ENCODE measurements at regions not wholly inside any gene's neighbourhood (a gene's known extent, or its start where the extent isn't known, plus 50 kb on each side); places are given as distances from the start of the nearest gene placed in this dataset.
"Not testable (repeated sequence)": the region's sequence is repeated elsewhere in the genome, so short reads cannot be mapped to it uniquely, and the experiment has no call there.

DNA sequence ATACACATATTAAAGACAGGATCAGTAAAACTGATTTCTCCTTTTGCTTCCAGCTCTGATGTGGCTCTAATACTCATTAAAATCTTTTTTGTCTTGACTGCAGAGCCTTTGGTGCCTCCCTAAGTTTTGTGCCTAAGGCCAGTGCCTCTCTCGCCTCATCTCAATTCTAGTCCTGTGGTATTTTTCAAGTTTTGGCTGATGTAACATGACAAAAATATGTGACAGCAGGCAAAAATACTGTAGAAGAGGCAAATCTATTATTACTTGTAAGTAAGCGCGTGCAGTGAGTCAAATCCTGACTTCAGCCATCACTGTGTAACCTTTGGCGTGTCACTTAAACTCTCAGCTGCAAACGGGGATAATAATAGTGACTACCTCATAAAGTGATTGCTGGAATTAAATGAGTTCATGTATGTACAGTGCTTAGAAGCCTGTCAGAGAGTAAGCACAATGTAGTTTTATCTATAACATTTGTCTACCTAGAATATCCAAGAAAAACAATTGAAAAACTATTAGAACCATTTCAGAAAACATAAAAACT lies 74.0 kb downstream of the MAB21L3 start:
- Mint-ChIP-seq H3K27ac (no peak overlapping the region), H3K4me1 (no peaks in the 10 kb centered on the region), H3K36me3 (no peaks in the 10 kb centered on the region), H3K27me3 (peaks cover 6% of the 10 kb centered on the region), H3K4me3 (no peak overlapping the region), H3K9me3 (no peaks in the 10 kb centered on the region)
- DNase-seq (ENCODE audit: low spot score in 2 of 2) (no peak), ATAC-seq (ENCODE audit: low read depth) (no peak)

DNA sequence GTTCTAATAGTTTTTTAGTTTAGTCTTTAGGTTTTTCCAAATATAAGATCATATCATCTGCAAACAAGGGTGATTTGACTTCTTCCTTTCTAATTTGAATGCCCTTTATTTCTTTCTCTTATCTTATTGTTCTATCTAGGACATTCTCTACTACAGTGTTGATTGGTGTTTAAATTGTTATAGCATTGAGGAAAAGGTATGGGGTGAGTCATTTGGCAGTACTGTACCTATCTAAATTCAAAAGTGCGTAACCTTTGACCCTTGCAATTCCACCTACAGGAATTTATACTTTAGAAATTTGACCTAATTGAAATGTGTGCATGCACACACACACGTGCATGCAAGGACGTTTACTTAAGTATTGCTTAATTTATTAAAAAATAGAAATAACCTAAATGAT lies 78.3 kb downstream of the MAB21L3 start:
- H3K36me3 Mint-ChIP-seq = no peaks in the 10 kb centered on the region
- no peak for ATAC-seq (ENCODE audit: low read depth)

DNA sequence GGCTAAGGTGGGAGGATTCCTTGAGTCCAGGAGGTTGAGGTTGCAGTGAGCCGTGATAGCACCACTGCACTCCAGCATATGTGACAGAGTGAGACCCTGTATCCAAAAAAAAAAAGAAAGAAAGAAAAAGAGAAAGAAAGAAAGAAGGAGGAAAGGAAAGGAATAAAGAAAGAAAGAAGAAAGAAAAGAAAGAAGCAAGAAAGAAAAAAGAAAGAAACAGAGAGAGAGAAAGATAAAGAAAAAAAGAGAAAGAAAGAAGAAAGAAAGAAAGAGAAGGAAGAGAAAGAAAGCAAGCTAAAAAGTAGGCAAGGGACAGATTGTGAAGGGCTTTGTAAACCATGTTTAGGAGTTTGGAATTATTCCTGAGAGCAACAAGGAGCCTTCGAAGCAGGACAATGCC lies 80.1 kb downstream of the MAB21L3 start:
- Mint-ChIP-seq H3K4me1 (no peaks in the 10 kb centered on the region), H3K4me3 (no peak overlapping the region), H3K36me3 (no peaks in the 10 kb centered on the region), H3K27me3 (peaks cover 10% of the 10 kb centered on the region), H3K27ac (no peak overlapping the region), H3K9me3 (peaks cover 1% of the 10 kb centered on the region)
- DNase-seq (ENCODE audit: low spot score in 2 of 2) (no peak), ATAC-seq (ENCODE audit: low read depth) (no peak)

More for the DNA sequence above, 78.3 kb downstream of the MAB21L3 start:
- Mint-ChIP-seq H3K4me3 (no peak overlapping the region), H3K9me3 (peaks cover 1% of the 10 kb centered on the region), H3K27ac (no peak overlapping the region), H3K4me1 (no peaks in the 10 kb centered on the region), H3K27me3 (peaks cover 10% of the 10 kb centered on the region)
- no peak for DNase-seq (ENCODE audit: low spot score in 2 of 2)

DNA sequence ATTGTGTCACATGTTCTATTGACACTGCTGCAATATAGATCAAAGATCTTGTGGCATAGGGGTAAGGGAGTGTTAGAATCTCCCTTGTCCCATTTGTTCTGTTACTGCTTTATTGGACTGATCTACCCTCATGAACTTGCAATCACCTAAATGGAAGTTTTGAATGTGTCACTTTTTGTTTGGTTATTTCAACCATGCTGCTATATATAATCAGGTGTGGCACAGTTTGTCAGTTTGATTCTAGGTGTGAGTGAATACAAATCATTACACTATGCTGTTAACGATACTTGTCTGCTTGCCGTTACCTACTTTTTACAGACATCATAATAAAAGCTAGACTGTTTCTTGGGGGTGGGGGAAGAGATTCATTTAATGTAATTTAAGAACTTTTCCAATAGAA lies 82.6 kb downstream of the MAB21L3 start:
- Mint-ChIP-seq H3K4me1 (no peaks in the 10 kb centered on the region), H3K27ac (no peak overlapping the region)

DNA sequence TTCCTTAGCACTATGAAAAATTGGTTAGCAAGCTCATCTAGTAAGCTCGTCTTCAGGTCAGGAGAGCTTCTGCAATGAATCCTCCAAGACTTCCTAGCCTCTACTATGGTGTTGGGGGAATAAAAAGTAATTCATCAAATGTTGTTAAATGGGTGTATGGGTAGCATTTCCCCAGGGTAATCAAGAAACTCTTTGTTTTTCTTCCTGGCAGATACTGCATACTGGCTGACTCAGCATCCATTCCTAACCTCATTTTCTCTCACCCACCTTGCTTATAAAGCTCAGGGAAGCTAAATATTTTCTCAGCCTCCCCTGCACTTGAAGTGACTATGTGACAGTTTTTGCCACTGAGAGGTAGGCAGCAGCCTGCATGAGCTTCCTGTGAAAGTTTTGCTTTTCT lies 83.4 kb downstream of the MAB21L3 start:
- peaks cover 1% of the 10 kb centered on the region for H3K9me3 Mint-ChIP-seq
- H3K27me3 Mint-ChIP-seq = peaks cover 13% of the 10 kb centered on the region
- H3K27ac Mint-ChIP-seq = no peak overlapping the region
- ATAC-seq (ENCODE audit: low read depth) (no peak), DNase-seq (ENCODE audit: low spot score in 2 of 2) (no peak)
- H3K4me3 Mint-ChIP-seq = no peak overlapping the region
- no peaks in the 10 kb centered on the region for H3K4me1 Mint-ChIP-seq
- H3K36me3 Mint-ChIP-seq = no peaks in the 10 kb centered on the region

More for the DNA sequence above, 82.6 kb downstream of the MAB21L3 start:
- Mint-ChIP-seq H3K36me3 (no peaks in the 10 kb centered on the region), H3K27me3 (peaks cover 10% of the 10 kb centered on the region), H3K4me3 (no peak overlapping the region), H3K9me3 (peaks cover 1% of the 10 kb centered on the region)
- no peak for DNase-seq (ENCODE audit: low spot score in 2 of 2)
- ATAC-seq (ENCODE audit: low read depth) = no peak

DNA sequence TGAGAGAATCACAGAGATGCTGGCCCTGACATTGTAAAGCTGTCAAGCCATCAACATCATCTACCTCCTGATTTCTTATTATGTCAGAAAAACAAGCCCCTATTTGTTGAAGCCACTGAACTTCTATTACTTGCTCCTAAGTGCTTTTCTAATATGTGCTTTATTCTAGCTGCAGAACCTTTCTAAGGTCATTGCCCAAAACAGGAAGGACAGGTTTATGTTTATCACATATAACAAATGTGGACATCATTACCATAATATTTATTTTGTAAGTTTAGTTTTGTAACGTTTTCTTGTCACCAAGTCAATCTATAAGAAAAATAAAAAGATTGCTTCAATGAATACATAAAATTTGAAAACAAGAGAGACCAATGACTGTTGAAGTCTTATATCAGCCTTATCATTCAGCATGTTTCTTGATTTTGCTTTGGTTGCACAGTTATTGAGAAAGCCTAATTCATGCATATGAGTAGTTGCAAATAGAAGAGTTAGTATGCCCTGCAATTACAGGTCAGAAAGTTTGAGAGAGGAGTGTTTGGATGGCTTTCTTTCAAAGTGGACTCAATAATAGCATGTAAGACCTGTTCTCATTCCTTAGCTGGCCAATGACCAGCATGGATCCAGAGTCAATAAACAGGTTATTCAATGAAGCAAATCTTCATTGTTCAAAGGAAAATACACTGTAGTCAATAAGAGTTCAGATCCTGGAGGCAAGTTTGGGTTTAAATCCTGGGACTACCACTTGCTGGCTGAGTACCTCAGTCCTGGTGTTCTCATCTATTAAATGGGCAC lies 84.1 kb downstream of the MAB21L3 start:
- H3K4me3 Mint-ChIP-seq = no peak overlapping the region
- H3K4me1 Mint-ChIP-seq = no peaks in the 10 kb centered on the region
- no peak for DNase-seq (ENCODE audit: low spot score in 2 of 2)
- peaks cover 1% of the 10 kb centered on the region for H3K9me3 Mint-ChIP-seq
- no peaks in the 10 kb centered on the region for H3K36me3 Mint-ChIP-seq
- no peak overlapping the region for H3K27ac Mint-ChIP-seq
- ATAC-seq (ENCODE audit: low read depth) = no peak
- H3K27me3 Mint-ChIP-seq = peaks cover 13% of the 10 kb centered on the region

DNA sequence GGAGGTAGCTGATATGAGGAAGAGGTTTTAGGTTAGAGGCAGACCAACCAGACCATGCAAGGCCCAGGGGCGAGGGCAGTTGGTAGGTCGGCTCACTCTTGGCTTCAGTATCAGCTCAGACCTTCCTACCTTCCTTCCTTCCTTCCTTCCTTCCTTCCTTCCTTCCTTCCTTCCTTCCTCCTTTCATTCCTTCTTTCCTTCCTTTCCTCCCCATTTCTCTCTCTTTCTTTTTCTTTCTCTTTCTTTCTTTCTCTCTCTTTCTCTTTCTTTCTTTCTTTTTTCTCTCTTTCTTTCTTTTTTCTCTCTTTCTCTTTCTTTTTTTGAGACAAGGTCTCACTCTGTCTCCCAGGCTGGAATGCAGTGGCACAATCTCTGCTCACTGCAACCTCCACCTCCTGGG lies 89.1 kb downstream of the MAB21L3 start:
- not testable (repeated sequence) for H3K27ac Mint-ChIP-seq; H3K27me3 Mint-ChIP-seq; H3K36me3 Mint-ChIP-seq; H3K9me3 Mint-ChIP-seq; H3K4me3 Mint-ChIP-seq; ATAC-seq (ENCODE audit: low read depth); H3K4me1 Mint-ChIP-seq; DNase-seq (ENCODE audit: low spot score in 2 of 2)

DNA sequence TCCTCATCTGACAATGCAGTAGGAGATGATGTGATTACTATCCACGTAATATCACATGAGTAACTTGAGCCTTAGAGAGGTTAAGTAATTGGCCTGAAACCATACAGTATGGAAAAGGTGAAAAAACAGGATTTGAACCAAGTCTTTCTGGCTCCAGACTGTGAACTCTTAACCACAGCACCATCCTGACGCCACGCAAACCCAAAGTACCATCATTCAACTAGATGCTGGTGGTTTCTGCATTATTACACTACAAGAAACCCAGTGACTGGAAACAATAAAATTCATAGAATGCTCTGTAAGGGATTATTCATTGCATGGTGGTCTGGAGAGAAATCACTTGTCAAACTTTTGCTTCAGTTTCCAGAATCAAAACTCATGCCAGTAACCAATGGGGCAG lies 90.7 kb downstream of the MAB21L3 start:
- Mint-ChIP-seq H3K4me3 (no peak overlapping the region), H3K27me3 (peaks cover 8% of the 10 kb centered on the region), H3K36me3 (peaks cover 1% of the 10 kb centered on the region), H3K27ac (no peak overlapping the region), H3K4me1 (no peaks in the 10 kb centered on the region), H3K9me3 (peaks cover 5% of the 10 kb centered on the region)
- ATAC-seq (ENCODE audit: low read depth) = no peak
- no peak for DNase-seq (ENCODE audit: low spot score in 2 of 2)

DNA sequence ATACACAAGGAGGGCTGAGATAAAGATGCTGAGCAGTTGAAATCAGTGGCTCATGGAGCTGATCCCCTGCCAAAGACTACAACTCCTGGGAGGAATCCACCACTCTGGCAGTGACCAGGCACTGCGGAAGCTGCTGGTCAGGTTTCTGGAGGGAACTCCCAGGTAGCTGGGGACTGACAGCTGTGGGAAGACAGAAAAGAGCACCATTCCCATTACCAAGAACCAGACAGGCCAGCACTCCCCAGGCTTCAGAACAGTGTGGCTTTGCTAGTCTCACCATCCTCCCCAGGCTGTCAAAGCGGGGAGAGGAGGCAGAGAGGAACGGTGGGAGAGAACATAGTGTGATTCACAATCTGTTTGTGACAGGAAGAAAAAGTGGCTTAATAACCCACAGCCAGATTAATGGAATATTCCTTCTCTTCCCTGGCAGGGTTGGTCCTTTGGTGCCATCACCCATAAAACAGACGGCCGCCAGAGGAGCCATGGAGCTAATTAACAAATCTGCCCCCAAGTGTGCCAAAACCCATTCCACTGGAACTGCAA lies 92.1 kb downstream of the MAB21L3 start:
- DNase-seq (ENCODE audit: low spot score in 2 of 2) (no peak), ATAC-seq (ENCODE audit: low read depth) (no peak)
- no peak overlapping the region for H3K4me3 Mint-ChIP-seq
- no peaks in the 10 kb centered on the region for H3K4me1 Mint-ChIP-seq
- H3K27me3 Mint-ChIP-seq = peaks cover 8% of the 10 kb centered on the region
- H3K9me3 Mint-ChIP-seq = peaks cover 5% of the 10 kb centered on the region
- peaks cover 1% of the 10 kb centered on the region for H3K36me3 Mint-ChIP-seq
- H3K27ac Mint-ChIP-seq = no peak overlapping the region

DNA sequence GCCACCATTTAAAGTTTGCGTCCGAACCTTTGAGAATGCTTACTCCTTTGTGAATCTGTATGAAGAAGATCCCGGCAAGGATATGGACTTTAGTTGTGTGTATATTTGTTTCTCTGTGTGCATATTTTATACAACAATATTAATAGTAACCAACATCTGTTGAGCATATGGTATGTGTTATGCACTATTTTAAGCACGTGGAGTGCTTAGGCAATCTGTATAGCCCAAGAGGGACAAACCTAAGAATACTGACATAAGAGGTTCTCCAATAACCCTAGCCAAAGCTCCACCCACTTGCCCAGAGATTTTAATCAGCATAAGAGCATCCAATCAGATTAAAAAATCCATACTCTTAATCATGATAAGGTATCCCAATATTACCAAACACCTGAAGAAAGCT lies 92.7 kb downstream of the MAB21L3 start:
- peaks cover 1% of the 10 kb centered on the region for H3K36me3 Mint-ChIP-seq
- H3K4me3 Mint-ChIP-seq = no peak overlapping the region
- peaks cover 5% of the 10 kb centered on the region for H3K9me3 Mint-ChIP-seq
- H3K27ac Mint-ChIP-seq = no peak overlapping the region
- H3K27me3 Mint-ChIP-seq = peaks cover 8% of the 10 kb centered on the region
- H3K4me1 Mint-ChIP-seq = no peaks in the 10 kb centered on the region
- no peak for DNase-seq (ENCODE audit: low spot score in 2 of 2)
- no peak for ATAC-seq (ENCODE audit: low read depth)

DNA sequence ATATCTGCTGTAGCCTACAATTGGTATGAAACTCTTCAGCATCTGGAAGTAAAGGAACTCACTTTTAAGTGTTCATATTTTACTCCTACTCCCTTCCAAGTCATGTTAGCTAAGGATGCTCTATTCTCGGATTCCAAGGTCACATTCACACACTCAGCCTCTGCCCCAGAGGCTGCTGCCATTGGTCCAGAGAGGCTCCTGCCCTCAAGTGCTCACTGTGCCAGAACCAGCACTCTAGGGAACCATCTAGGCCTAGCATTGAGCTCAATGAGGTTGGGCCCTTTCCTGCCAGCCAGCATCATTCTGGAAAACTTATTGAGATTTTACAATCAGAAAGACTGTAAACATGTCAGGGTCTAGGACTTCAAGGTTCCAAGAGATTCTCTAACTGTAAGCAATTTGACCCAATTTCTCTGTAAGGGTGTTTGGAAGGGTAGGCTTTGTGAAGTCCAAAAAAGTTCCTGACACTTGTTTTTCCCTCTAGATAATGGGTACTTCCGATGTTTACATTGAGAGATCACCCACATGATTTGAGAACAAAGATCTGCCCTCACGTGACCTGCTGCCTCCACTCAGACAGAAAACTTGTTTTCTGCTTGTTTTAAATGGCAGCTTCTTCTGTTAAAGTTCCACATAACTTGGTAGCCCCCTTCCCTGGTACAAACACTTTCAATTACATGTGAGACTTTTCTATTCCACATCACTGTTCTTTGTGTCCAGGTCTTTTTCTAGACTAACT lies 94.9 kb downstream of the MAB21L3 start:
- Mint-ChIP-seq H3K36me3 (peaks cover 1% of the 10 kb centered on the region), H3K27ac (no peak overlapping the region), H3K4me1 (no peaks in the 10 kb centered on the region), H3K4me3 (no peak overlapping the region), H3K27me3 (peaks cover 5% of the 10 kb centered on the region), H3K9me3 (peaks cover 5% of the 10 kb centered on the region)
- no peak for ATAC-seq (ENCODE audit: low read depth)
- no peak for DNase-seq (ENCODE audit: low spot score in 2 of 2)

DNA sequence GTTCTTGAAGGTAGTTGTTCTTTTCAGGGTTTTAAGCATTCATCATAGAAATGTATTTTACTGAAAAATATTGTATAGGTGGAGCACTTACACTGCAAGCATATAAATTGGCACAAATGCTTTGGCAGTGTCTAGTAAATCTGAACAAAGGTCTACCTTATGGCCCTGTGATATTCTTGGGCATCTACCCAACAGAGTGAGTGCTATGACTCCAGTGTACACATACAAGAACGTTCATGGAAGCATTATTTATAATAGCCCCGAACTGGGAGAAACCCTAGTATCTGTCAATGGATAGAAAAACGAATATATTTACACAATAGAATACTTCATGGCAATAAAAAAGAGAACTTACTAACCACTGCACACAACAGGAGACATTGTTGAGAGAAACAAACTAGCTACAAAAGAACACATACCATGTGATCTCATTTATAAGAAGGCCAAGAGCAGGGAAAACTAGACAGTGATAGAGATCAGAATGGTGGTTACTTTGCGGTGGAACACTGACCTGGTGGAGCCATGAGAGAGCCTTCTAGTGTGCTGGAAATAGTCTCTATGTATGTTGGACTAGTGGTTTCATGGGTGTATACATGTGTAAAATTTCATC lies 96.0 kb downstream of the MAB21L3 start:
- peaks cover 3% of the 10 kb centered on the region for H3K36me3 Mint-ChIP-seq

DNA sequence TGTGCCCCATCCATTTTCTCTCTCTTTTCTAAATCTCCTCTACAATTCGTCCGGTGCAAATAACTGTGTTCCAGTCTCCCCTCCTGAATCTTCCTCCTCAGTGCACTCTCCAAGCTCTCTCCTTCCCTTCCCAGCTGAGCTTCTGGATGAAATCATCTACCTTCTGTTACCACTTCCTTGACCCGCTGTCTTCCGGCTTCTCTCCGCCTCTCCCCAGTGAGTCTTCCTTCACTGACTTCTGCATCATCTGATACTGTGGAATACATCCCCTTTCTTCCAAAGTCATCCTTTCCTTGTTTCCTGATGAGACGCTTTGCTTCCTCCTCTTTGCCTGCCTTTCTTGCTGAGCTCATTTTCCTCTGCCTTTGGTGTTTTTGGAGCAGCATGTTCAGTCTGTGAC lies 96.9 kb downstream of the MAB21L3 start:
- DNase-seq (ENCODE audit: low spot score in 2 of 2) (no peak), ATAC-seq (ENCODE audit: low read depth) (no peak)
- Mint-ChIP-seq H3K36me3 (peaks cover 3% of the 10 kb centered on the region), H3K4me3 (no peak overlapping the region), H3K27me3 (peaks cover 10% of the 10 kb centered on the region), H3K27ac (no peak overlapping the region), H3K4me1 (no peaks in the 10 kb centered on the region), H3K9me3 (peaks cover 8% of the 10 kb centered on the region)

More for the DNA sequence above, 96.0 kb downstream of the MAB21L3 start:
- H3K4me3 Mint-ChIP-seq = no peak overlapping the region
- H3K27ac Mint-ChIP-seq = no peak overlapping the region
- ATAC-seq (ENCODE audit: low read depth) (no peak), DNase-seq (ENCODE audit: low spot score in 2 of 2) (no peak)
- H3K4me1 Mint-ChIP-seq = no peaks in the 10 kb centered on the region
- H3K27me3 Mint-ChIP-seq = peaks cover 10% of the 10 kb centered on the region
- H3K9me3 Mint-ChIP-seq = peaks cover 8% of the 10 kb centered on the region

DNA sequence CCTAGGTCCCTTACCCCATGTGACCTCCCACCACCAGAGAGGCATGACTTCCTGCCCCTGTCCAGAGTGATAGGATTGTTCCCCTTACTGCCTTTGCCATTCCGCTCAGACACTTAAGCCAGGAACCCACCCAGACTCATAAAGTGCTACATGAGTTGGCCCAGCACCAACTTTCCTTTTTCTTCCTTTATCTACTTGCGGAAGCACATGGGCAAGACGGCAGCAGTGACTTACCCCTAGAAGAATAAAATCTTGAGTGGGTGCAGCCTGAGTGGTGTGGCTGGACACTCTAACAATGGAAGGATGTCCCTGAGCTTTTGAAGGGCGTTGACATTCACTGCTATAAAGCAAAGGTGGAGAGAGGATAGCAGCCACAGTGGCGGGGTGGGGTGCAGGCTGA lies 100.1 kb downstream of the MAB21L3 start:
- peaks cover 9% of the 10 kb centered on the region for H3K27me3 Mint-ChIP-seq
- no peak for DNase-seq (ENCODE audit: low spot score in 2 of 2)
- H3K4me1 Mint-ChIP-seq = no peaks in the 10 kb centered on the region
- H3K27ac Mint-ChIP-seq = no peak overlapping the region
- peaks cover 2% of the 10 kb centered on the region for H3K36me3 Mint-ChIP-seq
- H3K4me3 Mint-ChIP-seq = no peak overlapping the region
- ATAC-seq (ENCODE audit: low read depth) = no peak
- peaks cover 3% of the 10 kb centered on the region for H3K9me3 Mint-ChIP-seq

Data from memory B cell (primary cell).